SU-DHL-6 (cell line): ENCODE measurements at regions not wholly inside any gene's neighbourhood (a gene's known extent, or its start where the extent isn't known, plus 50 kb on each side); places are given as distances from the start of the nearest gene placed in this dataset.
"Not testable (repeated sequence)": the region's sequence is repeated elsewhere in the genome, so short reads cannot be mapped to it uniquely, and the experiment has no call there.

Experiments used
- CTCF ChIP-seq: fragments of 200-600 bp; sonication (generic); IDR thresholded peaks from one replicate; pipeline ENCODE4 v1.5.1; 2017; ENCODE audit warnings: antibody characterized with exemption, mild to moderate bottlenecking, low read length, moderate library complexity; ENCODE audit not compliant: insufficient read depth, poor library complexity, severe bottlenecking
- EZH2phosphoT487 ChIP-seq: fragments of 200-600 bp; sonication (generic), shearing (Covaris generic); conservative IDR thresholded peaks from 2 replicates; pipeline ENCODE4 v1.6.1; 2018; ENCODE audit warnings: mild to moderate bottlenecking, antibody characterized with exemption, low read length, moderate library complexity, mixed read lengths

- TF ChIP-seq CTCF, EZH2phosphoT487: not testable (repeated sequence)
Measured at GRCh38 chr9:64888643-64889042, 396.4 kb downstream of the FOXD4L5 start.
